ENCODE measurements at regions not wholly inside any gene's neighbourhood (a gene's known extent, or its start where the extent isn't known, plus 50 kb on each side); places are given as distances from the start of the nearest gene placed in this dataset.
A peak's percentile ranks its signal among the peaks of the same experiment; 100 is the strongest.

- dilution Hi-C loops (cut with MboI; ENCODE audit: extremely low pct_ligation_motif_present, low sequenced_read_pairs), result no loop called here
- FAIRE-seq (peak; percentile 23), DNase-seq (ENCODE audit: low read depth, low spot score) (no peak)
- no peaks in the 10 kb centered on the region for H3K9me3 ChIP-seq (ENCODE audit: control insufficient read depth, low read depth, low read length)
- H3K27ac ChIP-seq (ENCODE audit: control insufficient read depth, insufficient read depth, low read length), result no peak overlapping the region
- H3K79me2 ChIP-seq (ENCODE audit: control insufficient read depth, insufficient read depth, low read length), result no peaks in the 10 kb centered on the region
- H3K4me1 ChIP-seq (ENCODE audit: control insufficient read depth, extremely low read depth, insufficient read depth, low read length), result no peaks in the 10 kb centered on the region
- H3K4me2 ChIP-seq (ENCODE audit: control insufficient read depth, extremely low read depth, insufficient read depth, low read depth, low read length), result no peak overlapping the region
- H4K20me1 ChIP-seq (ENCODE audit: control insufficient read depth, extremely low read depth, insufficient read depth, low read length), result no peaks in the 10 kb centered on the region
- TF ChIP-seq EZH2 (IDR thresholded peaks at IDR 0.05; ENCODE audit: low read length), result no peak
- no peak for TF ChIP-seq CTCF (optimal IDR thresholded peaks at IDR 0.05 in 1 of 3, IDR thresholded peaks at IDR 0.05 in 1 of 3, conservative IDR thresholded peaks at IDR 0.05 in 1 of 3; ENCODE audit: extremely low read depth in 1 of 3, insufficient read depth in 2 of 3, low read length in 3 of 3)
- no peak overlapping the region for H3K4me3 ChIP-seq (ENCODE audit: control insufficient read depth in 2 of 3, extremely low read depth in 1 of 3, insufficient read depth in 2 of 3, low read depth in 1 of 3, low read length in 3 of 3)
- no peaks in the 10 kb centered on the region for H3K9me1 ChIP-seq (ENCODE audit: control insufficient read depth, extremely low read depth, insufficient read depth, low read length)
- H3K36me3 ChIP-seq (ENCODE audit: control insufficient read depth in 2 of 2, extremely low read depth in 1 of 2, insufficient read depth in 2 of 2, low read length in 2 of 2), result no peaks in the 10 kb centered on the region
- H3K9ac ChIP-seq (ENCODE audit: control insufficient read depth, extremely low read depth, insufficient read depth, low read length), result no peak overlapping the region
- no peak overlapping the region for H2AFZ ChIP-seq (ENCODE audit: control insufficient read depth, low read length)
- no peaks in the 10 kb centered on the region for H3K27me3 ChIP-seq (ENCODE audit: control insufficient read depth, extremely low read depth, insufficient read depth, low read length)
Observed at GRCh38 chr10:121368347-121369025, 229.8 kb downstream of the FGFR2 start.

GRCh38 chr10:121369616-121370015 is 228.6 kb downstream of the FGFR2 start:
- no peak for FAIRE-seq
- TF ChIP-seq CTCF (optimal IDR thresholded peaks at IDR 0.05 in 1 of 3, IDR thresholded peaks at IDR 0.05 in 1 of 3, conservative IDR thresholded peaks at IDR 0.05 in 1 of 3; ENCODE audit: extremely low read depth in 1 of 3, insufficient read depth in 2 of 3, low read length in 3 of 3) (no peak), EZH2 (IDR thresholded peaks at IDR 0.05; ENCODE audit: low read length) (no peak)

More at GRCh38 chr10:121369616-121370015, 228.6 kb downstream of the FGFR2 start:
- no peak overlapping the region for H3K27ac ChIP-seq (ENCODE audit: control insufficient read depth, insufficient read depth, low read length)
- no peaks in the 10 kb centered on the region for H3K27me3 ChIP-seq (ENCODE audit: control insufficient read depth, extremely low read depth, insufficient read depth, low read length)
- no peaks in the 10 kb centered on the region for H3K79me2 ChIP-seq (ENCODE audit: control insufficient read depth, insufficient read depth, low read length)
- H4K20me1 ChIP-seq (ENCODE audit: control insufficient read depth, extremely low read depth, insufficient read depth, low read length), result no peaks in the 10 kb centered on the region
- no peak overlapping the region for H3K9ac ChIP-seq (ENCODE audit: control insufficient read depth, extremely low read depth, insufficient read depth, low read length)
- no peaks in the 10 kb centered on the region for H3K9me3 ChIP-seq (ENCODE audit: control insufficient read depth, low read depth, low read length)
- dilution Hi-C loops (cut with MboI; ENCODE audit: extremely low pct_ligation_motif_present, low sequenced_read_pairs), result no loop called here
- H3K36me3 ChIP-seq (ENCODE audit: control insufficient read depth in 2 of 2, extremely low read depth in 1 of 2, insufficient read depth in 2 of 2, low read length in 2 of 2), result no peaks in the 10 kb centered on the region
- no peak for DNase-seq (ENCODE audit: low read depth, low spot score)
- no peaks in the 10 kb centered on the region for H3K4me1 ChIP-seq (ENCODE audit: control insufficient read depth, extremely low read depth, insufficient read depth, low read length)
- H3K4me3 ChIP-seq (ENCODE audit: control insufficient read depth in 2 of 3, extremely low read depth in 1 of 3, insufficient read depth in 2 of 3, low read depth in 1 of 3, low read length in 3 of 3), result no peak overlapping the region
- H2AFZ ChIP-seq (ENCODE audit: control insufficient read depth, low read length), result no peak overlapping the region
- H3K9me1 ChIP-seq (ENCODE audit: control insufficient read depth, extremely low read depth, insufficient read depth, low read length), result no peaks in the 10 kb centered on the region
- no peak overlapping the region for H3K4me2 ChIP-seq (ENCODE audit: control insufficient read depth, extremely low read depth, insufficient read depth, low read depth, low read length)
